Naive thymus-derived CD4-positive, alpha-beta T cell (primary cell): ENCODE measurements at regions not wholly inside any gene's neighbourhood (a gene's known extent, or its start where the extent isn't known, plus 50 kb on each side); places are given as distances from the start of the nearest gene placed in this dataset.

Experiments used
- ATAC-seq: fragments of 150-1000 bp; cut with Tn5 transposase; 2 replicates; pipeline ENCODE4 v1.10.0; 2021; ENCODE audit warnings: mild to moderate bottlenecking, moderate library complexity
- CTCF ChIA-PET: fragments of 350-600 bp; sonication (Branson Sonifier 250); formaldehyde crosslinking; loops from one replicate; lab custom pipeline; 2021; ENCODE audit warnings: antibody characterized with exemption; lab: Charles Lee
- POLR2A ChIA-PET: fragments of 350-600 bp; sonication (Branson Sonifier 250); formaldehyde crosslinking; loops from one replicate; lab custom pipeline; 2021; ENCODE audit warnings: antibody characterized with exemption, inconsistent platforms; lab: Charles Lee
- DNase-seq, 9 donors: peaks; one replicate each; pipeline versions ENCODE4 v3.0.0 to v3.0.0-alpha.2; 2020 to 2022; ENCODE audit warnings: mixed read lengths in 1 of 9
- H3K27ac ChIP-seq: one replicate; pipeline ENCODE4 v1.7.0; 2013; ENCODE audit warnings: mild to moderate bottlenecking, low read depth, low read length, moderate library complexity
- H3K27me3 ChIP-seq, 2 donors: one replicate each; pipeline ENCODE4 v1.7.0; 2013; ENCODE audit warnings: low read length in 2 of 2, mild to moderate bottlenecking in 2 of 2, moderate library complexity in 2 of 2; ENCODE audit not compliant: control insufficient read depth in 2 of 2, insufficient read depth in 2 of 2
- H3K36me3 ChIP-seq, 3 experiments: 1 replicate in 2 of 3; 2 replicates in 1 of 3; pipeline ENCODE4 v1.7.0; 2013; ENCODE audit warnings: low read length in 3 of 3, mild to moderate bottlenecking in 3 of 3, moderate library complexity in 1 of 3; ENCODE audit not compliant: insufficient read depth in 3 of 3, control insufficient read depth in 2 of 3
- H3K4me1 ChIP-seq, 2 donors: one replicate each; pipeline ENCODE4 v1.7.0; 2013; ENCODE audit warnings: low read length in 2 of 2, mild to moderate bottlenecking in 2 of 2, moderate library complexity in 1 of 2; ENCODE audit not compliant: control insufficient read depth in 2 of 2, insufficient read depth in 2 of 2
- H3K4me3 ChIP-seq: 2 replicates; pipeline ENCODE4 v1.7.0; 2013; ENCODE audit warnings: mild to moderate bottlenecking, low read length
- H3K9me3 ChIP-seq, 3 experiments: 1 replicate in 2 of 3; 2 replicates in 1 of 3; pipeline ENCODE4 v1.7.0; 2013; ENCODE audit warnings: low read length in 3 of 3; ENCODE audit not compliant: control insufficient read depth in 2 of 3
- H3K27ac Mint-ChIP-seq, 9 donors: one replicate each; pipeline ENCODE4 v1.8.0; 2020 to 2022; ENCODE audit warnings: mixed read lengths in 9 of 9, mild to moderate bottlenecking in 8 of 9, moderate library complexity in 5 of 9, inconsistent platforms in 2 of 9
- H3K27me3 Mint-ChIP-seq, 5 donors: one replicate each; pipeline ENCODE4 v1.8.0; 2021 to 2022; ENCODE audit warnings: mixed read lengths in 5 of 5, mild to moderate bottlenecking in 1 of 5
- H3K36me3 Mint-ChIP-seq, 5 donors: one replicate each; pipeline ENCODE4 v1.8.0; 2020 to 2022; ENCODE audit warnings: mixed read lengths in 5 of 5, mild to moderate bottlenecking in 3 of 5, inconsistent platforms in 1 of 5
- H3K4me1 Mint-ChIP-seq, 7 donors: one replicate each; pipeline ENCODE4 v1.8.0; 2020 to 2022; ENCODE audit warnings: mixed read lengths in 7 of 7, mild to moderate bottlenecking in 3 of 7, inconsistent platforms in 1 of 7
- H3K4me3 Mint-ChIP-seq, 10 donors: one replicate each; pipeline ENCODE4 v1.8.0; 2020 to 2022; ENCODE audit warnings: mild to moderate bottlenecking in 10 of 10, mixed read lengths in 10 of 10, moderate library complexity in 6 of 10, inconsistent platforms in 2 of 10
- H3K9me3 Mint-ChIP-seq, 11 donors: one replicate each; pipeline ENCODE4 v1.8.0; 2020 to 2022; ENCODE audit warnings: mixed read lengths in 11 of 11, mild to moderate bottlenecking in 4 of 11, inconsistent platforms in 1 of 11, moderate library complexity in 1 of 11
- intact Hi-C, 2 donors: fragments of 100-400 bp; cut with micrococcal nuclease; formaldehyde crosslinking; loops; one replicate each; pipeline ENCODE4 v1.15.1; 2023

GRCh38 chr12:85394065-85394464 is 114.0 kb downstream of the ALX1 start:
- CTCF ChIA-PET = no interaction called here
- POLR2A ChIA-PET = no interaction called here
- H3K27ac Mint-ChIP-seq = no peak overlapping the region

GRCh38 chr12:85394809-85395208 is 114.8 kb downstream of the ALX1 start:
- DNase-seq (no peak), ATAC-seq (no peak)
- CTCF ChIA-PET = no interaction called here
- POLR2A ChIA-PET = no interaction called here
- intact Hi-C loops = no loop called here
- no peaks in the 10 kb centered on the region for H3K36me3 Mint-ChIP-seq
- H3K27me3 Mint-ChIP-seq = no peaks in the 10 kb centered on the region
- H3K9me3 Mint-ChIP-seq = peaks cover 0 to 4% (median 0%) of the 10 kb centered on the region in 11 donors
- no peak overlapping the region for H3K4me3 Mint-ChIP-seq
- no peaks in the 10 kb centered on the region for H3K9me3 ChIP-seq
- H3K4me1 Mint-ChIP-seq = no peaks in the 10 kb centered on the region
- no peaks in the 10 kb centered on the region for H3K36me3 ChIP-seq
- H3K27ac ChIP-seq = no peak overlapping the region
- no peak overlapping the region for H3K27ac Mint-ChIP-seq
- H3K4me1 ChIP-seq = no peaks in the 10 kb centered on the region
- H3K4me3 ChIP-seq = no peak overlapping the region
- no peaks in the 10 kb centered on the region for H3K27me3 ChIP-seq

More at GRCh38 chr12:85394065-85394464, 114.0 kb downstream of the ALX1 start:
- Histone ChIP-seq H3K4me3 (no peak overlapping the region), H3K4me1 (no peaks in the 10 kb centered on the region), H3K36me3 (no peaks in the 10 kb centered on the region), H3K9me3 (no peaks in the 10 kb centered on the region), H3K27ac (no peak overlapping the region), H3K27me3 (no peaks in the 10 kb centered on the region)
- Mint-ChIP-seq H3K36me3 (no peaks in the 10 kb centered on the region), H3K4me1 (no peaks in the 10 kb centered on the region), H3K27me3 (no peaks in the 10 kb centered on the region), H3K4me3 (no peak overlapping the region), H3K9me3 (peaks cover 0 to 5% (median 0%) of the 10 kb centered on the region in 11 donors)
- DNase-seq = no peak
- no peak for ATAC-seq
- intact Hi-C loops = no loop called here

- no peaks in the 10 kb centered on the region for H3K36me3 Mint-ChIP-seq
- Histone ChIP-seq H3K27me3 (no peaks in the 10 kb centered on the region), H3K27ac (no peak overlapping the region), H3K4me1 (no peaks in the 10 kb centered on the region), H3K4me3 (no peak overlapping the region), H3K9me3 (no peaks in the 10 kb centered on the region), H3K36me3 (no peaks in the 10 kb centered on the region)
- H3K27ac Mint-ChIP-seq = no peak overlapping the region
- ChIA-PET CTCF (interaction anchor here (0.6 kb wide), 1 partner anchor 16 kb away, joined by 3 read pairs; no protein-coding TSS in a partner anchor), POLR2A (no interaction called here)
- no peaks in the 10 kb centered on the region for H3K27me3 Mint-ChIP-seq
- DNase-seq (no peak), ATAC-seq (no peak)
- peaks cover 0 to 7% (median 0%) of the 10 kb centered on the region in 11 donors for H3K9me3 Mint-ChIP-seq
- H3K4me3 Mint-ChIP-seq = no peak overlapping the region
- intact Hi-C loops = no loop called here
- H3K4me1 Mint-ChIP-seq = no peaks in the 10 kb centered on the region
These were observed 125.2 kb downstream of the ALX1 start for GRCh38 chr12:85405262-85405661.

GRCh38 chr12:85405781-85406522 is 125.9 kb downstream of the ALX1 start:
- Histone ChIP-seq H3K4me1 (no peaks in the 10 kb centered on the region), H3K36me3 (no peaks in the 10 kb centered on the region), H3K9me3 (no peaks in the 10 kb centered on the region), H3K4me3 (no peak overlapping the region), H3K27ac (no peak overlapping the region), H3K27me3 (no peaks in the 10 kb centered on the region)
- ATAC-seq (no peak), DNase-seq (no peak)
- no peak overlapping the region for H3K4me3 Mint-ChIP-seq
- H3K9me3 Mint-ChIP-seq = peaks cover 0 to 4% (median 0%) of the 10 kb centered on the region in 11 donors
- intact Hi-C loops = no loop called here
- ChIA-PET POLR2A (no interaction called here), CTCF (interaction anchor here (0.6 kb wide), 1 partner anchor 16 kb away, joined by 3 read pairs; no protein-coding TSS in a partner anchor)
- no peaks in the 10 kb centered on the region for H3K4me1 Mint-ChIP-seq
- no peaks in the 10 kb centered on the region for H3K27me3 Mint-ChIP-seq
- no peak overlapping the region for H3K27ac Mint-ChIP-seq
- H3K36me3 Mint-ChIP-seq = no peaks in the 10 kb centered on the region

GRCh38 chr12:85413266-85413665 is 133.2 kb downstream of the ALX1 start:
- ChIA-PET CTCF (no interaction called here), POLR2A (no interaction called here)
- intact Hi-C loops = no loop called here
- Histone ChIP-seq H3K27ac (no peak overlapping the region), H3K27me3 (no peaks in the 10 kb centered on the region), H3K36me3 (no peaks in the 10 kb centered on the region), H3K4me3 (no peak overlapping the region), H3K9me3 (no peaks in the 10 kb centered on the region), H3K4me1 (no peaks in the 10 kb centered on the region)
- Mint-ChIP-seq H3K9me3 (peaks cover 0 to 7% (median 0%) of the 10 kb centered on the region in 11 donors), H3K36me3 (no peaks in the 10 kb centered on the region), H3K27me3 (no peaks in the 10 kb centered on the region), H3K4me3 (no peak overlapping the region), H3K27ac (no peak overlapping the region), H3K4me1 (no peaks in the 10 kb centered on the region)
- ATAC-seq (no peak), DNase-seq (no peak)

- CTCF ChIA-PET = no interaction called here
- intact Hi-C loops = no loop called here
These were observed 142.7 kb downstream of the ALX1 start for GRCh38 chr12:85422762-85423161.

GRCh38 chr12:85423947-85424346 is 143.9 kb downstream of the ALX1 start:
- Mint-ChIP-seq H3K27me3 (peaks cover 0 to 5% (median 0%) of the 10 kb centered on the region in 5 donors), H3K4me3 (no peak overlapping the region), H3K36me3 (no peaks in the 10 kb centered on the region), H3K4me1 (no peaks in the 10 kb centered on the region), H3K9me3 (peaks cover 0 to 8% (median 0%) of the 10 kb centered on the region in 11 donors), H3K27ac (no peak overlapping the region)
- CTCF ChIA-PET = no interaction called here
- POLR2A ChIA-PET = no interaction called here
- no peaks in the 10 kb centered on the region for H3K4me1 ChIP-seq
- intact Hi-C loops = loop anchor here in 1 of 2 donors (2.0 kb wide), 1 partner anchor 449 kb away; no protein-coding TSS in a partner anchor
- H3K27ac ChIP-seq = no peak overlapping the region
- H3K27me3 ChIP-seq = no peaks in the 10 kb centered on the region
- DNase-seq = no peak
- H3K9me3 ChIP-seq = no peaks in the 10 kb centered on the region
- no peaks in the 10 kb centered on the region for H3K36me3 ChIP-seq
- ATAC-seq = no peak
- no peak overlapping the region for H3K4me3 ChIP-seq

More at GRCh38 chr12:85422762-85423161, 142.7 kb downstream of the ALX1 start:
- Mint-ChIP-seq H3K27me3 (peaks cover 0 to 5% (median 0%) of the 10 kb centered on the region in 5 donors), H3K9me3 (no peaks in the 10 kb centered on the region), H3K4me3 (no peak overlapping the region), H3K4me1 (no peaks in the 10 kb centered on the region), H3K36me3 (no peaks in the 10 kb centered on the region), H3K27ac (no peak overlapping the region)
- Histone ChIP-seq H3K27ac (no peak overlapping the region), H3K4me3 (no peak overlapping the region), H3K36me3 (no peaks in the 10 kb centered on the region), H3K4me1 (no peaks in the 10 kb centered on the region), H3K27me3 (no peaks in the 10 kb centered on the region), H3K9me3 (no peaks in the 10 kb centered on the region)
- POLR2A ChIA-PET = no interaction called here
- DNase-seq = no peak
- ATAC-seq = no peak
